ENCODE measurements at regions not wholly inside any gene's neighbourhood (a gene's known extent, or its start where the extent isn't known, plus 50 kb on each side); places are given as distances from the start of the nearest gene placed in this dataset.
A peak's percentile ranks its signal among the peaks of the same experiment; 100 is the strongest.

- TF ChIP-seq CTCF (IDR thresholded peaks at IDR 0.05) (no peak), EZH2 (IDR thresholded peaks at IDR 0.05) (no peak), EZH2phosphoT487 (IDR thresholded peaks at IDR 0.05) (no peak)
- no peaks in the 10 kb centered on the region for H4K20me1 ChIP-seq (ENCODE audit: low read depth)
- peaks cover 6% of the 10 kb centered on the region for H3K4me1 ChIP-seq
- no peak overlapping the region for H3K4me2 ChIP-seq
- Mint-ChIP-seq H3K36me3 (no peaks in the 10 kb centered on the region), H3K4me3 (peak overlapping the region; percentile 52), H3K27ac (peak overlapping the region; percentile 69), H3K9me3 (peaks cover 2% of the 10 kb centered on the region), H3K27me3 (ENCODE audit: insufficient read depth, low read depth) (peaks cover 22% of the 10 kb centered on the region), H3K4me1 (peaks cover 60% of the 10 kb centered on the region)
- H3K4me3 ChIP-seq: no peak overlapping the region
- no peaks in the 10 kb centered on the region for H3K79me2 ChIP-seq (ENCODE audit: low read depth)
- DNase-seq (ENCODE audit: low spot score): no peak
- H3K27ac ChIP-seq: no peak overlapping the region
- no peak overlapping the region for H3K9ac ChIP-seq
- H2AFZ ChIP-seq (replicated peaks): no peak overlapping the region
- no peaks in the 10 kb centered on the region for H3K36me3 ChIP-seq
- no peaks in the 10 kb centered on the region for H3K9me3 ChIP-seq (ENCODE audit: low read depth)
- no peaks in the 10 kb centered on the region for H3K27me3 ChIP-seq
- no peaks in the 10 kb centered on the region for H3F3A ChIP-seq (ENCODE audit: low read depth)
Measured at GRCh38 chr2:8572712-8573233, 109.1 kb upstream of the ID2 start.

- peak overlapping the region; percentile 52 for H3K4me3 Mint-ChIP-seq
- peaks cover 20% of the 10 kb centered on the region for H3K27me3 Mint-ChIP-seq (ENCODE audit: insufficient read depth, low read depth)
- H3K4me1 Mint-ChIP-seq: peaks cover 60% of the 10 kb centered on the region
- Histone ChIP-seq H4K20me1 (ENCODE audit: low read depth) (no peaks in the 10 kb centered on the region), H3K4me3 (no peak overlapping the region), H3K4me1 (peaks cover 6% of the 10 kb centered on the region), H3K79me2 (ENCODE audit: low read depth) (no peaks in the 10 kb centered on the region), H3K27me3 (no peaks in the 10 kb centered on the region), H3K36me3 (no peaks in the 10 kb centered on the region), H3F3A (ENCODE audit: low read depth) (no peaks in the 10 kb centered on the region), H2AFZ (replicated peaks) (no peak overlapping the region), H3K9ac (no peak overlapping the region), H3K4me2 (no peak overlapping the region), H3K27ac (no peak overlapping the region), H3K9me3 (ENCODE audit: low read depth) (no peaks in the 10 kb centered on the region)
- peaks cover 2% of the 10 kb centered on the region for H3K9me3 Mint-ChIP-seq
- TF ChIP-seq EZH2phosphoT487 (IDR thresholded peaks at IDR 0.05) (no peak), EZH2 (IDR thresholded peaks at IDR 0.05) (no peak), CTCF (IDR thresholded peaks at IDR 0.05) (no peak)
- H3K27ac Mint-ChIP-seq: peak overlapping the region; percentile 69
- H3K36me3 Mint-ChIP-seq: no peaks in the 10 kb centered on the region
- DNase-seq (ENCODE audit: low spot score): no peak
Measured at GRCh38 chr2:8573234-8573941, 108.5 kb upstream of the ID2 start.

GRCh38 chr2:8573942-8574195 is 108.0 kb upstream of the ID2 start:
- H3K27ac Mint-ChIP-seq: peak overlapping the region; percentile 78
- no peaks in the 10 kb centered on the region for H3K27me3 ChIP-seq
- peaks cover 2% of the 10 kb centered on the region for H3K9me3 Mint-ChIP-seq
- no peak overlapping the region for H3K9ac ChIP-seq
- DNase-seq (ENCODE audit: low spot score): no peak
- no peak overlapping the region for H3K4me2 ChIP-seq
- H4K20me1 ChIP-seq (ENCODE audit: low read depth): no peaks in the 10 kb centered on the region
- H2AFZ ChIP-seq (replicated peaks): no peak overlapping the region
- H3K36me3 Mint-ChIP-seq: no peaks in the 10 kb centered on the region
- peaks cover 17% of the 10 kb centered on the region for H3K27me3 Mint-ChIP-seq (ENCODE audit: insufficient read depth, low read depth)
- H3K36me3 ChIP-seq: no peaks in the 10 kb centered on the region
- H3K4me3 ChIP-seq: no peak overlapping the region
- TF ChIP-seq CTCF (IDR thresholded peaks at IDR 0.05) (no peak), EZH2 (IDR thresholded peaks at IDR 0.05) (no peak), EZH2phosphoT487 (IDR thresholded peaks at IDR 0.05) (no peak)
- H3K9me3 ChIP-seq (ENCODE audit: low read depth): no peaks in the 10 kb centered on the region
- peaks cover 6% of the 10 kb centered on the region for H3K4me1 ChIP-seq
- no peaks in the 10 kb centered on the region for H3F3A ChIP-seq (ENCODE audit: low read depth)
- no peak overlapping the region for H3K27ac ChIP-seq
- peaks cover 60% of the 10 kb centered on the region for H3K4me1 Mint-ChIP-seq
- H3K79me2 ChIP-seq (ENCODE audit: low read depth): no peaks in the 10 kb centered on the region
- no peak overlapping the region for H3K4me3 Mint-ChIP-seq
